Left hindlimb (tissue), 1 donor: ENCODE measurements at regions not wholly inside any gene's neighbourhood (a gene's known extent, or its start where the extent isn't known, plus 50 kb on each side); places are given as distances from the start of the nearest gene placed in this dataset.

Experiments
- DNase-seq: peaks from one replicate; pipeline ENCODE4 v3.0.0-alpha.2; 2018

- no peak for DNase-seq
Observed at GRCh38 chr5:7315118-7315517, 80.8 kb upstream of the ADCY2 start.

GRCh38 chr5:7317751-7318150 is 78.2 kb upstream of the ADCY2 start:
- DNase-seq = no peak

- no peak for DNase-seq
Observed at GRCh38 chr5:7320701-7321301, 75.1 kb upstream of the ADCY2 start.

- DNase-seq = peak; percentile 42
Observed at GRCh38 chr5:7321724-7322123, 74.2 kb upstream of the ADCY2 start.

- DNase-seq = no peak
Observed at GRCh38 chr5:7324919-7325318, 71.0 kb upstream of the ADCY2 start.

- no peak for DNase-seq
Observed at GRCh38 chr5:7325975-7326913, 69.7 kb upstream of the ADCY2 start.

GRCh38 chr5:7329141-7329540 is 66.8 kb upstream of the ADCY2 start:
- no peak for DNase-seq

GRCh38 chr5:7329712-7330111 is 66.2 kb upstream of the ADCY2 start:
- no peak for DNase-seq

- no peak for DNase-seq
Observed at GRCh38 chr5:7330256-7330655, 65.7 kb upstream of the ADCY2 start.

GRCh38 chr5:7331131-7331530 is 64.8 kb upstream of the ADCY2 start:
- no peak for DNase-seq
